Endothelial cell of umbilical vein (primary cell): ENCODE measurements at regions not wholly inside any gene's neighbourhood (a gene's known extent, or its start where the extent isn't known, plus 50 kb on each side); places are given as distances from the start of the nearest gene placed in this dataset.

Source experiments
- BruUV-seq: library from RNA; stranded (reverse); fragments of 400-500 nt; replicated peaks from 2 replicates; lab custom pipeline; 2021; lab: Mats Ljungman, UMichigan
- CTCF ChIA-PET: fragments of 300-600, 350-600 bp; sonication (Branson Sonifier 250); formaldehyde crosslinking; loops from one replicate; lab custom pipeline; 2021; ENCODE audit warnings: antibody characterized with exemption, inconsistent platforms; lab: Charles Lee
- POLR2A ChIA-PET: fragments of 300-600, 350-600 bp; sonication (Branson Sonifier 250); formaldehyde crosslinking; loops from one replicate; lab custom pipeline; 2021; ENCODE audit warnings: antibody characterized with exemption, inconsistent platforms; lab: Charles Lee
- DNase-seq: peaks from one replicate; pipeline ENCODE4 v3.0.0-alpha.2; 2011; ENCODE audit warnings: low read depth, low spot score
- FAIRE-seq: peaks from 2 replicates; lab custom pipeline; 2011; peaks lifted over from hg19 to GRCh38; lab: Jason Lieb, UNC
- H2AFZ ChIP-seq: 2 replicates; pipeline ENCODE4 v1.6.0; 2012; ENCODE audit warnings: low read depth, low read length, control low read depth, inconsistent platforms
- H3K27ac ChIP-seq: 2 replicates; pipeline ENCODE4 v1.5.1; 2011; ENCODE audit warnings: low read depth, mild to moderate bottlenecking, control low read depth, low read length, moderate library complexity; ENCODE audit not compliant: insufficient read depth
- H3K27me3 ChIP-seq, 2 experiments: 2 replicates each; pipeline versions ENCODE4 v1.6.0 to v1.6.1; 2011; ENCODE audit warnings: low read length in 2 of 2, mixed read lengths in 1 of 2; ENCODE audit not compliant: control insufficient read depth in 2 of 2, insufficient read depth in 2 of 2
- H3K36me3 ChIP-seq, 2 experiments: 2 replicates in 1 of 2; 3 replicates in 1 of 2; pipeline ENCODE4 v1.5.1; 2011; ENCODE audit warnings: low read length in 2 of 2, mild to moderate bottlenecking in 1 of 2, moderate library complexity in 1 of 2; ENCODE audit not compliant: control insufficient read depth in 2 of 2, insufficient read depth in 2 of 2; ENCODE audit errors: extremely low read depth in 1 of 2
- H3K4me1 ChIP-seq: 3 replicates; pipeline ENCODE4 v1.5.1; 2011; ENCODE audit warnings: mild to moderate bottlenecking, low read length; ENCODE audit not compliant: control insufficient read depth, insufficient read depth; ENCODE audit errors: extremely low read depth
- H3K4me2 ChIP-seq: 2 replicates; pipeline ENCODE4 v1.6.1; 2011; ENCODE audit warnings: low read length, control low read depth, mixed read lengths; ENCODE audit not compliant: insufficient read depth
- H3K4me3 ChIP-seq, 3 experiments: fragments of 200-600 bp in 1 of 3; sonication (generic), shearing (Covaris generic) in 1 of 3; replicated peaks in 1 of 3; 2 replicates each; pipeline ENCODE4 v1.5.1; 2011 to 2016; ENCODE audit warnings: control low read depth in 3 of 3, low read length in 3 of 3, mild to moderate bottlenecking in 2 of 3, inconsistent platforms in 1 of 3, low read depth in 1 of 3, moderate library complexity in 1 of 3; ENCODE audit not compliant: insufficient read depth in 1 of 3
- H3K79me2 ChIP-seq: 2 replicates; pipeline ENCODE4 v1.6.0; 2012; ENCODE audit warnings: low read length, inconsistent platforms; ENCODE audit not compliant: control insufficient read depth, insufficient read depth
- H3K9ac ChIP-seq: replicated peaks from 2 replicates; pipeline ENCODE3; 2011; ENCODE audit warnings: low read length, control low read depth; ENCODE audit not compliant: insufficient read depth; ENCODE audit errors: extremely low read depth
- H3K9me1 ChIP-seq: replicated peaks from 3 replicates; pipeline ENCODE4 v1.6.0; 2011; ENCODE audit warnings: mild to moderate bottlenecking, low read length; ENCODE audit not compliant: control insufficient read depth, insufficient read depth; ENCODE audit errors: extremely low read depth
- H3K9me3 ChIP-seq: replicated peaks from 2 replicates; pipeline ENCODE4 v1.5.1; 2012; ENCODE audit warnings: low read length, inconsistent platforms; ENCODE audit not compliant: control insufficient read depth, insufficient read depth
- H4K20me1 ChIP-seq: replicated peaks from 2 replicates; pipeline ENCODE3; 2011; ENCODE audit warnings: mild to moderate bottlenecking, low read length; ENCODE audit not compliant: control insufficient read depth, insufficient read depth; ENCODE audit errors: extremely low read depth
- EZH2 ChIP-seq: IDR thresholded peaks from 2 replicates; pipeline ENCODE4 v1.6.1; 2012; ENCODE audit warnings: borderline replicate concordance, low read depth, mild to moderate bottlenecking, moderate library complexity, low read length, inconsistent platforms; ENCODE audit not compliant: severe bottlenecking
- FOS ChIP-seq: IDR thresholded peaks from 2 replicates; pipeline ENCODE4 v1.6.1; 2011; ENCODE audit warnings: mild to moderate bottlenecking, low read length, moderate library complexity, borderline replicate concordance; ENCODE audit not compliant: insufficient read depth
- GATA2 ChIP-seq: IDR thresholded peaks from 2 replicates; pipeline ENCODE4 v1.7.0; 2011; ENCODE audit warnings: low read depth, mild to moderate bottlenecking, moderate library complexity, mixed read lengths, low read length; ENCODE audit not compliant: insufficient read length, insufficient read depth
- JUN ChIP-seq: IDR thresholded peaks from 2 replicates; pipeline ENCODE4 v1.6.1; 2011; ENCODE audit warnings: borderline replicate concordance, low read depth; ENCODE audit not compliant: insufficient read length, insufficient read depth
- MYC ChIP-seq: IDR thresholded peaks from one replicate; pipeline ENCODE4 v1.6.1; 2011; ENCODE audit warnings: mild to moderate bottlenecking, low read depth, low read length
- POLR2A ChIP-seq: IDR thresholded peaks from 2 replicates; pipeline ENCODE4 v1.6.1; 2012; ENCODE audit warnings: low read depth, mild to moderate bottlenecking, control low read depth, low read length
- POLR2AphosphoS5 ChIP-seq: IDR thresholded peaks from 2 replicates; pipeline ENCODE4 v1.6.1; 2012; ENCODE audit warnings: low read depth, mild to moderate bottlenecking, control low read depth, low read length, moderate library complexity; ENCODE audit not compliant: insufficient read depth
- dilution Hi-C: fragments of 300-500 bp; cut with MboI; formaldehyde crosslinking; loops from one replicate; pipeline ENCODE4 v1.15.0; 2019; ENCODE audit warnings: low sequenced_read_pairs; ENCODE audit not compliant: extremely low pct_ligation_motif_present
- intact Hi-C: fragments of 100-400 bp; cut with micrococcal nuclease; formaldehyde crosslinking; loops from one replicate; pipeline ENCODE4 v1.10.0; 2022
- TF ChIP-seq, protein P1 (sequence below): IDR thresholded peaks from 2 replicates; pipeline ENCODE4 v1.6.1; 2011; ENCODE audit not compliant: insufficient read depth, insufficient read length
- TF ChIP-seq, protein P2 (sequence below), 2 donors: IDR thresholded peaks; 1 replicate in 1 of 2; 2 replicates in 1 of 2; pipeline ENCODE4 v1.5.1; 2011; ENCODE audit warnings: low read length in 2 of 2, mild to moderate bottlenecking in 2 of 2, moderate library complexity in 2 of 2, control low read depth in 1 of 2, inconsistent platforms in 1 of 2, low read depth in 1 of 2; ENCODE audit not compliant: insufficient read depth in 1 of 2; ENCODE audit errors: extremely low read depth in 1 of 2

DNA sequence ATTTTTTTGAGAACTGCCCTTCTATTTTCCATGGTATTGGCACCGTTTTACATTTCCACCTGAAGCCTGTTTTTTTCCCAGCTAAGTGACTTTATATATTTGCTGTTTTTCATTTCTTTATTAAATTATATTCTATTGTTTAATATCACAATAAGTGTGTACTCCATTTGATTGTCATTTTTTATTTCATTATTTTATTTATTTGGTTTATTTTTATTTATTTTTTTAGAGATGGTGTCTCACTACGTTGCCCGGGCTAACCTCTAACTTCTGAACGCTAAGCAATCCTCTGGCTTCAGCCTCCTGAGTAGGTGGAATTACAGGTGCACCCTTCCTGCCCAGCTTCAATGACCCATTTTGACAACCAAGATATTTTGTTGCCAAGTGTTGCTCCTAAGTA, 202.6 kb downstream of the SIM1 start:
- Histone ChIP-seq H3K4me2 (no peak overlapping the region), H4K20me1 (no peaks in the 10 kb centered on the region), H2AFZ (no peak overlapping the region), H3K9me3 (no peaks in the 10 kb centered on the region), H3K9ac (no peak overlapping the region), H3K4me3 (no peak overlapping the region), H3K27ac (no peak overlapping the region), H3K4me1 (peaks cover 14% of the 10 kb centered on the region), H3K9me1 (no peaks in the 10 kb centered on the region), H3K27me3 (no peaks in the 10 kb centered on the region), H3K79me2 (no peaks in the 10 kb centered on the region), H3K36me3 (no peaks in the 10 kb centered on the region)
- BruUV-seq: no TSS peak
- TF ChIP-seq FOS: no peak
- TF ChIP-seq EZH2: no peak
- TF ChIP-seq, protein P1, sequence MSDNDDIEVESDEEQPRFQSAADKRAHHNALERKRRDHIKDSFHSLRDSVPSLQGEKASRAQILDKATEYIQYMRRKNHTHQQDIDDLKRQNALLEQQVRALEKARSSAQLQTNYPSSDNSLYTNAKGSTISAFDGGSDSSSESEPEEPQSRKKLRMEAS: no peak
- no peak for TF ChIP-seq GATA2
- TF ChIP-seq POLR2AphosphoS5: no peak
- no peak for TF ChIP-seq POLR2A
- no peak for TF ChIP-seq JUN
- no peak for TF ChIP-seq MYC
- TF ChIP-seq, protein P2, sequence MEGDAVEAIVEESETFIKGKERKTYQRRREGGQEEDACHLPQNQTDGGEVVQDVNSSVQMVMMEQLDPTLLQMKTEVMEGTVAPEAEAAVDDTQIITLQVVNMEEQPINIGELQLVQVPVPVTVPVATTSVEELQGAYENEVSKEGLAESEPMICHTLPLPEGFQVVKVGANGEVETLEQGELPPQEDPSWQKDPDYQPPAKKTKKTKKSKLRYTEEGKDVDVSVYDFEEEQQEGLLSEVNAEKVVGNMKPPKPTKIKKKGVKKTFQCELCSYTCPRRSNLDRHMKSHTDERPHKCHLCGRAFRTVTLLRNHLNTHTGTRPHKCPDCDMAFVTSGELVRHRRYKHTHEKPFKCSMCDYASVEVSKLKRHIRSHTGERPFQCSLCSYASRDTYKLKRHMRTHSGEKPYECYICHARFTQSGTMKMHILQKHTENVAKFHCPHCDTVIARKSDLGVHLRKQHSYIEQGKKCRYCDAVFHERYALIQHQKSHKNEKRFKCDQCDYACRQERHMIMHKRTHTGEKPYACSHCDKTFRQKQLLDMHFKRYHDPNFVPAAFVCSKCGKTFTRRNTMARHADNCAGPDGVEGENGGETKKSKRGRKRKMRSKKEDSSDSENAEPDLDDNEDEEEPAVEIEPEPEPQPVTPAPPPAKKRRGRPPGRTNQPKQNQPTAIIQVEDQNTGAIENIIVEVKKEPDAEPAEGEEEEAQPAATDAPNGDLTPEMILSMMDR (IDR thresholded peaks at IDR 0.05; ENCODE audit: extremely low read depth in 1 of 2, insufficient read depth in 1 of 2, low read depth in 1 of 2, low read length in 2 of 2): no peak
- dilution Hi-C loops (no loop called here), intact Hi-C loops (no loop called here)
- no peak for DNase-seq
- POLR2A ChIA-PET: no interaction called here
- CTCF ChIA-PET: interaction anchor here (1.0 kb wide), 1 partner anchor 29 kb away, joined by 3 read pairs; no protein-coding TSS in a partner anchor
- no peak for FAIRE-seq
